M059J (cell line): ENCODE measurements at regions not wholly inside any gene's neighbourhood (a gene's known extent, or its start where the extent isn't known, plus 50 kb on each side); places are given as distances from the start of the nearest gene placed in this dataset.

Experiments used
- DNase-seq: peaks from one replicate; pipeline ENCODE4 v3.0.0-alpha.2; 2012; ENCODE audit warnings: low read depth

- no peak for DNase-seq
Observed at GRCh38 chr4:129883996-129884395, 788.0 kb downstream of the C4orf33 start.

DNA sequence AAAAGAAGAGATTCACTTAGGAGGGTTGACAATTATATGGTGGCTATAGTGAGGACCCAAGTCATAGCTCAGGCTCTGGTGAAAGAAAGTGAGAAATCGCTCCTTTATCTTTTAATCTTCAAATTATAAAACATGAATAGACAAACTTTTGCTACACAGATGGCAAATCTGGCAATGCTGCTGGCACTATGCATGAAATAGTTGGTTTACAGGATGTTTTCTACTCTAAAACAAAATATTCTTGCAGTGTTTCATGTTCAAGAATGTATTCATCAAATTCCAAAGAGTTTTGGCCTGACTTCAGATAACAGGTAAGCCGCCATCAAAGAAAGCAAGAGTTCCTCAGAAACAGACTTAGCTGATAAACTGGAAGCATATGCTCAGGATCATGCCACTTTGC lies 801.2 kb downstream of the C4orf33 start:
- no peak for DNase-seq

DNA sequence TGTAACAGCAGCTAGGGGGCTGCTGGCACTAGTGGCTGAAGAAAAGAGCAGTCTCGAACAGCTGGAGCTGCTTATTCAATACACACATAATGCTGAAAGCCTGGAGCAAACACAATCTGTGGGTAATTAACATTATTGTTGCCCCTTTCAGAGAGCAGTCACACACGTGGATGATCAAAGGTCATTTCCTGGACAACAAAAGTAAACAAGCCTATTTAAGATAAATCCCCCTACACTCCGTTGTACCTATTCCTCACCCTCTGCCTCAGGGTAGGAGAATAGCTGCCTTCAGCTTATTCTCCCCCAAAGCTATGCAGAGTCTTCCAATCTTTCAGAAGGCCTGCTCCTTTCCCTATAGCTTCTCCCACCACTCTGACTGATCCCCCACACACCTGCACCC lies 803.9 kb downstream of the C4orf33 start:
- no peak for DNase-seq

DNA sequence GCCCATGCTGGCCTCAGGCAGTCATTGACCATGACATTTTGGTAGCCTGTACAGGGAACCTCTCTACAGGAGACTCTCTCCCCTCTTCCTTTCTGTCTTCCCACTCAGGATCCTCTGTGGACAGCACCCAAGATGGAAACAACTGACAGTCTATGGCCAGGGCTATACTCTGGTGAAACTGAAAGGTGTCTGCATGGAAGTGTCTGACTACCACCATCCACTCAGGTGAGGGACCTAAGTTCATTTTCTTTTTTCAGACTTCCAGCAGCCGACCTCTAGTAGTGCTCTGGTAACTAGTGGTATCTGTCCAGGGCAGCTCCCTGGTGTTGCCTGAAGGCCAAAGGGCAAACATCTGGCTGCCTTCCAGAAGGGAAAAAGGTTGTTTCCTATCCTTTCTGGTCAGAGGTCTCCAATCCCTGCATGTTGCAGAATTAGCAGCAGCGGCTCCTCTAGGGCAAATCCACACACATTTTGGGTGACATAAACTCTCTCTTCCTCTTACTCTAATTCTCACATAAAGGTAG lies 804.5 kb downstream of the C4orf33 start:
- no peak for DNase-seq

- no peak for DNase-seq
Observed at GRCh38 chr4:129901205-129901604, 805.3 kb downstream of the C4orf33 start.

- no peak for DNase-seq
Observed at GRCh38 chr4:129903861-129904260, 807.9 kb downstream of the C4orf33 start.

GRCh38 chr4:129905256-129905655 lies 809.3 kb downstream of the C4orf33 start:
- DNase-seq: no peak

DNA sequence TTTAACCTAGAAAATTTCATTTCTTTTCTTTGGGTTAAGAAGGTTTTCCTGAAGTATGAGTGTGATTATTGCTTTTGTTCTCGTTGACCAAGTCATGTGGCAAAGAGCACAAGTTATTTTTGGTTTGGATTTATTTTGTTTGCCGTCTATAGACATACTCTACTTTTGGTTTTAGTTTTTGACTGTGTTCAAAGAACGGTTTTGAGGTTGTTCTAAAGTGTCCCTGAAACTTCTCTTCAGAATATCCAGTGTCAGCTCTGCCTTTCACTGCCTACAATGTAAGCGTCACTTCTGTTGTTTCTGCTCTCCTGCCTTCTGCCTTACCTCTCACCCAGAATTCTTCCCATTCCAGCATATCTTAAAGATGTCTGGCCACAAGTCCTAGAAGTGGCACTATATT lies 812.2 kb downstream of the C4orf33 start:
- DNase-seq: no peak

- DNase-seq: no peak
Observed at GRCh38 chr4:129916991-129917390, 821.0 kb downstream of the C4orf33 start.

- DNase-seq: no peak
Observed at GRCh38 chr4:129917651-129918050, 821.7 kb downstream of the C4orf33 start.

DNA sequence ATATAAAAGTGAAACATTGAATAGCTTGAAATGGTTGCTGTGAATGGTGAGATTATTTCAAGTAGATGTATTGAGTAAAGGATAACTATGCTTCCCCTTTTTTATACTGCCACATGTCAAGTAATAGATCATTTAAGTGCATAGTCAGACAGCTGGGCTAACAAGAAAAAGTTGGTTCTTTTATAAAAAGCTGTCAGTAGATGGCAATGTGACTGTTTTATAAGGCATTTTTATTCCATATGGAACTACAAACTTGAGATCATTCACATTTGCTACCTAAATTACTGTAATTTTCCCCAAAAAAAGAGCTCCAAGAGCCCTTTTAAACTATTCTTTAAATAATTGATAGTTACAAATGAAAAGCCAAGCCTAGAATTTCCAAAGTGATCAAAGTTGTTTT lies 831.0 kb downstream of the C4orf33 start:
- no peak for DNase-seq

DNA sequence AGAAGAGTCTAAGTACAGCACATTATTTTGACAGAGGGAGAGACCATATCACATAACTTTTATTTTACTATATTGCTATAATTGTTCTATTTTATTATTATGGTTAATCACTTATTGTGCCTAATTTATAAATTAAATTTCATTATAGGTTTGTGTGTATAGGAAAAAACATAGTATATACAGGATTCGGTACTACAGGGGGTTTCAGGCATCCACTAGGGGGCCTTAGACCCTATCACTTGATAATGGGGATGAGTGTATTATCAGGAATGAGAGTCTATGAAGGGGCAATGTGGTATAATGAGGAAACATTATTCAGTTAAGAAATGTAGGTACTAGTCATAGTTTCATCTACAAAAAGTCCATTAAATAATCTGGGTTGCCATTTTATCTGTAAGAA lies 833.1 kb downstream of the C4orf33 start:
- DNase-seq: no peak

DNA sequence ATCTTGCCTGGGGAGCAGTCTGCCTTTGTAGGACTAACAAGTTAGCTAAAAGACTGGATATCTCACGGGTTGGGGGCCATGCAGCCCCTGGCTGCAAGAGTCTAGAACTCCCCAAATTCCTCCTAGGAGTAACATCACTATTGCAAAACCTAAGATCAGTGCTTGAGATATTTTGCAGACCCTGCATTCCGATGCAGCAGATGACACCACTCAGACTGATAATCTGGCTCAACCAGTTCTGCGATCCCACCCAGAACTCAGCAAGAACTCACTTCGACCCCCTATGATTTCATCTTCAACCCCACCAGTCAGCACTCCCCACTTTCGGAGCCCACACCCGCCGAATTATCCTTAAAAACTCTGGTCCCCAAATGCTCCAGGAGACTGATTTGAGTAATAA lies 834.0 kb downstream of the C4orf33 start:
- DNase-seq: no peak

DNA sequence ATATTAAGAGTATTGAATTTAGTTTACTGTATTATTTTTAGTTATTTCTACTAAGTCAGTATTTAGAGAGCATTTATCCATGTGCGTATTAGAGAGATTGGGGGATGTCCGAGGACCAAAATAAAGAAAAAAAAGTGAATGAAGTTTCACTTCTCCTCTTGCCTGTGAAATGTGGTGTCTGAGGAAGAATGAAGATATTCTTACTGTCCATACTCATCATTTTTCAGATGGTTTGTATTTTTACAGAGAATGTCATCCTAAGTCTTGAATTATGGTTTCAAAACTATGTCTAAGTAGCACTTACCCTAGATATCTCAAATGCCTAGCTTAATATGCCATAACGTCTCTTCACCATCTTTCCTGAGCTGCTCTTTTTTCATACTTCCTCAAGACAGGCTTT lies 854.3 kb downstream of the C4orf33 start:
- no peak for DNase-seq

GRCh38 chr4:129966175-129966574 lies 870.2 kb downstream of the C4orf33 start:
- DNase-seq: no peak

DNA sequence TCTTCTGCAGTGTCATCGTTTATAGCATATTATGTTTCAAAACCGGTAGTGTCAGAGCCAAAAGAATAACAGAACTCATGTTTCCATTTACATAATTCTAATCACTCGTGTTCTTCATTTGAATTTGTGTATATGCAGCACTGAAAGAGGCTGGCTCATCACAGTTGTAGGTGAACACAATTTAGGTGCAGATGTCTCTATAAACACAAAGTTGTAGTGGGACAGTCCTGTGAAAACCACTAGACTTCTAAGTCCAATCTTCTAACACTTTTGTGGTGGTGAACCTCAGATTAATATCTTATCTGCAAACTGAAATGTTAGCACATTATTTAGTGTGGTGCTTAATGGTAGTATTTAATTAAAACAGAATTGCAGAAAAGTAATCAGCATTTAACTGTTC lies 872.4 kb downstream of the C4orf33 start:
- DNase-seq: no peak

DNA sequence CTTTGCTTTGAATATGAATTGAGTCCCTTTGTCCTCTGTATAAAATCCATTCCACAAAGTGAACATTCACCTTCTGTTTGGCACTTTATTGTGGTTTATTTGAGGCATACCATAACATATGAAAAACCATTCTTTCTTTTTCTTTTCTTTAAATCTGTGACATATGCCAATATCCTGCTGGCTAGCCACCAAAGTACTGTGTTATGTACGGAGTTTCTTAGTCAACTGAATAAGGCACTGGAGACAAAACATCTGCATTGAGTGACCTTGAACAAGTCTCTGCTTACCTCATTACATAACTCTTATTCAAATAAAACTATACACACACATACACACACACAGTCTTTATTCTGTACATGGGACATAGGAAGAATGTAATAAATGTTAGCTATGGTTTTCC lies 872.8 kb downstream of the C4orf33 start:
- no peak for DNase-seq

DNA sequence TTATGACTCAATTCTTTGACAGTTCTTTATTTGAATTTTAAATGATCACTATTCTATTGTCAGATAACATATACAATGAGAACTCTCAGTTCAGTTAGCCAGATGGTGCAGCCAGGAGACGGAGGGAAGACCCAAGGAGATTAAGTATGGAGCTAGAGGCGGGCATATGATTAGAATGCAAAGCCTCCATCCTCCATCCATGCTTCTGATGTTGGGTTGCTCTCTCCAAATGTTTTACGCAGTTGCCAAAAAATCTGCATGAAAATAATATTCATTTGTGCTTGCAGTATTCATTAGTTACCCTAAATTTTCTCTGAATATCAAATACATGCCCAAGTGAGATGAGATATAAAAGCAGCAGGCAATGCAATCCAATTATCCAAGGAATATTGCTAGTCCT lies 874.8 kb downstream of the C4orf33 start:
- no peak for DNase-seq

DNA sequence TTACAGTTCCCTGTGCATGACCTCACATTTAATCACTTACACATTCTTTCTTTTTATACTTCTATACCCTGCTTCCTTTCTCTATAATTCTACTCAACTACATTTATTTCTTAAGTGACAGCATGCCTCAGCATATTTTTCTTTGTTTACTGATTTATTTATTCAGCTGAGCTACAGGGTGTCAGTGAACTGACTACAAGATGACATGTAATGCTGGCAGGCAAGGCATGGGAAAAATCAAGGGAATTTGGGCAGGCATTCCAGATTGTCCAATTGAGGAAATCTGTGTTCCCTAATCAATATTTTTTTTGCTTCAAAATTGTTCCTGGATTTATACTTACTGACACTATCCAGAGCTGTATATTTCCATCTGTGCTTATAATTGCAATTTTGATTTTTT lies 875.5 kb downstream of the C4orf33 start:
- DNase-seq: no peak

GRCh38 chr4:129972257-129972656 lies 876.3 kb downstream of the C4orf33 start:
- DNase-seq: no peak

DNA sequence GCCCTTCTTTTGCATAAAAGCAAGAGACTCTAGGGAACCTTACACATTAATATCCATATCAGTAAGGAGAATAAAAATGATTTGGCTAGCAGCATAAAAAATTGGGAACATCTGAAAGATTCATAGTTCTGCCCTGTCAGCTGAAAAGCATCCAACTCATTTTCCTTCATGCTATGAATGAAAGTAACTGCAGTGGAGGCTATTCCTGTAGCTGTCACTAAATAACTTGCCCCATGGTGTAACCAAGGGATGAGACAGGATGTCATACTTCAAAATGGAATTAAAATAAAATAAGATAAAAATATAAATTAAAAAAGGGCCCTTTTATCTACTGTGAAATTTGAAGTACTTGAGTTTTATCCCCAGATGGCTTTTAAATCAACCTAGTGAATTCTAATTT lies 878.8 kb downstream of the C4orf33 start:
- DNase-seq: no peak

DNA sequence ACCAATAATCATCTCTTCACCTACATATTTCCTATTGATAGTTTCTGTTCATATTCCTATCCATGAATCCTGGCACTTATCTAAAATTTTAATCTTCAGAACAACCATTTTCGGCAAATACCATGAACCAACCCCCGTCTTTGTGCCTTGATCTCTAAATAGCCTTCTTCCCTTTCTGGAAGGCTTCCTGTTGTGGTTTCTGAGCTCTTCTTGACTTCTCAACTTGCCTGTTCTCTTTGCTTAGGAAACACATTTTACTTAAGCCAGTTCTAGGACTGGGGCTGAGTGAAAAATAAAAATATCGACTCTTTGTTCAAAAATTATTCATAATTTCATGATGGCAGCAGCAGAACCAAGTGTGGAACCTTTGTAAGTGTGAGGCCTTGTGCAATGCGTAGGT lies 882.4 kb downstream of the C4orf33 start:
- DNase-seq: no peak

DNA sequence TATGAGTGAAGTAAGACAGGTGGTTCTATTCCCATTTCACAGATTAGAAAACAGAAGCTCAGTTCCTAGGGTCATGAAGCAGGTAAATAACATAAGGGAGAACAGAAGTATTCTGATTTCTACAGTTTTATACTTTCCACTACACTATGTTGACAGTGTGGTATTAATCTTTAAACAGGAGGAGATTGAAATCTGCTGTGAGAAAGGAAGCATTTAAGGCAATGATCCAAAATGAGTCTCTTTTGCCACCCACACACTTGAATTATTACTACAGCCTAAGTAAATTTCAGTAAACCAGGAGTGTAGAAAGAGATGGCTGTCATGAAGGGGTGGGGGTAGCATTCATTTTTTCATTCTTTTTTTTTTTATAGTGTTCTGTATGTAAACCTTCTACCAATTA lies 893.0 kb downstream of the C4orf33 start:
- no peak for DNase-seq

DNA sequence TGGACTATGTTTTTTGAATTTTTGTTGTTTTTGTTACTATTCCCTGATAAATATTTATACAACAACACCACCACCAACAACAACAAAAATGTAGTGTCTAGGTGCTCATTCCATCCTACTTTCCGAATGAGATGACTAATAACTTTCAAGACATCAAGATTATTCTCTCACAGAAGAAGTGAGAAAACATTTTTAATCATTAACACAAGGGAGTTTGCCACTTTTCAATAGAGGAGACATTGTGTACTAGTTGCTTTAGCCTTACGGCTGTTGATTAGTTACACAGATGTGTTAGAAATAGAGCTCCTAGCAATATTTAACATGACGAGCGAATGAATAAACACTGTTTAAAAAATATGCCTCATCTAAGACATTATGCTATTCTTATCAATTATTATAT lies 898.8 kb downstream of the C4orf33 start:
- no peak for DNase-seq
